ENCODE measurements at regions not wholly inside any gene's neighbourhood (a gene's known extent, or its start where the extent isn't known, plus 50 kb on each side); places are given as distances from the start of the nearest gene placed in this dataset.

- H3K9me3 ChIP-seq: no peaks in the 10 kb centered on the region
- H3K27ac ChIP-seq: no peak overlapping the region
- H3K4me1 ChIP-seq: no peaks in the 10 kb centered on the region
- H3K36me3 ChIP-seq: no peaks in the 10 kb centered on the region
- 76 to 90% methylated on average over 2 of the region's 2 CpGs for WGBS, 2 donors
- H3K4me3 ChIP-seq: no peak overlapping the region
- no peaks in the 10 kb centered on the region for H3K27me3 ChIP-seq
- DNase-seq (ENCODE audit: low spot score in 2 of 2): no peak
- no peak for TF ChIP-seq EP300 (IDR thresholded peaks at IDR 0.05)
Observed at GRCh38 chr17:33889766-33890165, 365.3 kb upstream of the CCL2 start.

- H3K27ac ChIP-seq: no peak overlapping the region
Observed at GRCh38 chr17:33892717-33893591, 362.1 kb upstream of the CCL2 start.

GRCh38 chr17:33895491-33895890, 359.6 kb upstream of the CCL2 start:
- DNase-seq (ENCODE audit: low spot score in 2 of 2): no peak
- H3K27me3 ChIP-seq: no peaks in the 10 kb centered on the region
- no peaks in the 10 kb centered on the region for H3K9me3 ChIP-seq
- no peaks in the 10 kb centered on the region for H3K36me3 ChIP-seq
- H3K27ac ChIP-seq: no peak overlapping the region
- WGBS, 2 donors: 72 to 78% methylated on average over 3 of the region's 3 CpGs
- TF ChIP-seq EP300 (IDR thresholded peaks at IDR 0.05): no peak
- no peak for TF ChIP-seq CTCF (IDR thresholded peaks at IDR 0.05)
- no peak for TF ChIP-seq POLR2A (IDR thresholded peaks at IDR 0.05)
- H3K4me3 ChIP-seq: no peak overlapping the region
- no peaks in the 10 kb centered on the region for H3K4me1 ChIP-seq

More at GRCh38 chr17:33892717-33893591, 362.1 kb upstream of the CCL2 start:
- WGBS, 2 donors: 39 to 45% methylated on average over 6 of the region's 6 CpGs
- Histone ChIP-seq H3K27me3 (no peaks in the 10 kb centered on the region), H3K4me3 (no peak overlapping the region), H3K4me1 (no peaks in the 10 kb centered on the region), H3K36me3 (no peaks in the 10 kb centered on the region), H3K9me3 (no peaks in the 10 kb centered on the region)
- TF ChIP-seq POLR2A (IDR thresholded peaks at IDR 0.05) (no peak), CTCF (IDR thresholded peaks at IDR 0.05) (no peak), EP300 (IDR thresholded peaks at IDR 0.05) (no peak)
- DNase-seq (ENCODE audit: low spot score in 2 of 2): no peak

- no peaks in the 10 kb centered on the region for H3K4me1 ChIP-seq
- TF ChIP-seq POLR2A (IDR thresholded peaks at IDR 0.05) (no peak), CTCF (IDR thresholded peaks at IDR 0.05) (no peak), EP300 (IDR thresholded peaks at IDR 0.05) (no peak)
- 64 to 65% methylated on average over 6 of the region's 6 CpGs for WGBS, 2 donors
- no peaks in the 10 kb centered on the region for H3K9me3 ChIP-seq
- H3K27ac ChIP-seq: no peak overlapping the region
- no peak for DNase-seq (ENCODE audit: low spot score in 2 of 2)
- H3K27me3 ChIP-seq: no peaks in the 10 kb centered on the region
- H3K36me3 ChIP-seq: no peaks in the 10 kb centered on the region
- no peak overlapping the region for H3K4me3 ChIP-seq
Observed at GRCh38 chr17:33896263-33896662, 358.8 kb upstream of the CCL2 start.

GRCh38 chr17:33901085-33901484, 354.0 kb upstream of the CCL2 start:
- no peaks in the 10 kb centered on the region for H3K27me3 ChIP-seq
- H3K4me3 ChIP-seq: no peak overlapping the region
- H3K9me3 ChIP-seq: no peaks in the 10 kb centered on the region
- TF ChIP-seq POLR2A (IDR thresholded peaks at IDR 0.05) (no peak), CTCF (IDR thresholded peaks at IDR 0.05) (no peak)
- no peaks in the 10 kb centered on the region for H3K4me1 ChIP-seq
- no peak overlapping the region for H3K27ac ChIP-seq
- no peak for DNase-seq (ENCODE audit: low spot score in 2 of 2)
- H3K36me3 ChIP-seq: no peaks in the 10 kb centered on the region
- 74 to 88% methylated on average over 2 of the region's 2 CpGs for WGBS, 2 donors
